IPS-20b (cell line): ENCODE measurements at regions not wholly inside any gene's neighbourhood (a gene's known extent, or its start where the extent isn't known, plus 50 kb on each side); places are given as distances from the start of the nearest gene placed in this dataset.

ENCODE experiments used
- H3K27ac ChIP-seq: one replicate; pipeline ENCODE4 v1.5.1; 2013; ENCODE audit warnings: low read length
- H3K27me3 ChIP-seq: 2 replicates; pipeline ENCODE4 v1.6.1; 2013; ENCODE audit warnings: mild to moderate bottlenecking, low read length, inconsistent platforms; ENCODE audit not compliant: insufficient read depth
- H3K36me3 ChIP-seq: 2 replicates; pipeline ENCODE4 v1.6.1; 2013; ENCODE audit warnings: low read depth, mild to moderate bottlenecking, inconsistent platforms, low read length, moderate library complexity; ENCODE audit not compliant: insufficient read depth
- H3K4me1 ChIP-seq: 2 replicates; pipeline ENCODE4 v1.6.1; 2013; ENCODE audit warnings: mild to moderate bottlenecking, control low read depth, inconsistent platforms, low read length, moderate library complexity; ENCODE audit not compliant: insufficient read depth
- H3K4me3 ChIP-seq: 2 replicates; pipeline ENCODE4 v1.5.1; 2013; ENCODE audit warnings: mild to moderate bottlenecking, low read length, inconsistent platforms
- H3K9ac ChIP-seq: 2 replicates; pipeline ENCODE4 v1.6.1; 2013; ENCODE audit warnings: low read depth, mild to moderate bottlenecking, inconsistent platforms, low read length, moderate library complexity
- H3K9me3 ChIP-seq: 2 replicates; pipeline ENCODE4 v1.6.1; 2013; ENCODE audit warnings: mild to moderate bottlenecking, low read depth, low read length, inconsistent platforms; ENCODE audit not compliant: insufficient read depth

GRCh38 chr6:26223228-26223627 is 136.0 kb downstream of the HFE start:
- Histone ChIP-seq H3K27ac (peak overlapping the region; percentile 98), H3K36me3 (no peaks in the 10 kb centered on the region), H3K9me3 (no peaks in the 10 kb centered on the region), H3K27me3 (no peaks in the 10 kb centered on the region), H3K9ac (peak overlapping the region; percentile 97), H3K4me3 (peak overlapping the region; percentile 83), H3K4me1 (peaks cover 18% of the 10 kb centered on the region; the same call in 1 of the 2 replicates)

GRCh38 chr6:26223650-26224546 is 136.7 kb downstream of the HFE start:
- H3K4me1 ChIP-seq, result peaks cover 18% of the 10 kb centered on the region; the same call in 1 of the 2 replicates
- H3K27me3 ChIP-seq, result no peaks in the 10 kb centered on the region
- H3K27ac ChIP-seq, result peak overlapping the region; percentile 98
- peak overlapping the region; percentile 97 for H3K9ac ChIP-seq
- H3K36me3 ChIP-seq, result no peaks in the 10 kb centered on the region
- H3K4me3 ChIP-seq, result peak overlapping the region; percentile 83
- H3K9me3 ChIP-seq, result no peaks in the 10 kb centered on the region

- Histone ChIP-seq H3K9ac (peak overlapping the region; percentile 97), H3K9me3 (no peaks in the 10 kb centered on the region), H3K36me3 (no peaks in the 10 kb centered on the region), H3K4me1 (peaks cover 18% of the 10 kb centered on the region; the same call in 1 of the 2 replicates), H3K27ac (peak overlapping the region; percentile 98), H3K4me3 (peak overlapping the region; percentile 83), H3K27me3 (no peaks in the 10 kb centered on the region)
Measured at GRCh38 chr6:26224547-26224912, 137.3 kb downstream of the HFE start.

GRCh38 chr6:26224940-26225847 is 138.0 kb downstream of the HFE start:
- peak overlapping the region; percentile 83 for H3K4me3 ChIP-seq
- peak overlapping the region; percentile 97 for H3K9ac ChIP-seq
- peak overlapping the region; percentile 98 for H3K27ac ChIP-seq
- H3K4me1 ChIP-seq, result peaks cover 13% of the 10 kb centered on the region; the same call in 1 of the 2 replicates
- H3K36me3 ChIP-seq, result no peaks in the 10 kb centered on the region
- H3K9me3 ChIP-seq, result no peaks in the 10 kb centered on the region
- no peaks in the 10 kb centered on the region for H3K27me3 ChIP-seq

GRCh38 chr6:26225848-26226578 is 138.8 kb downstream of the HFE start:
- no peaks in the 10 kb centered on the region for H3K27me3 ChIP-seq
- no peaks in the 10 kb centered on the region for H3K9me3 ChIP-seq
- peaks cover 9% of the 10 kb centered on the region; the same call in 1 of the 2 replicates for H3K4me1 ChIP-seq
- peak overlapping the region; percentile 83 for H3K4me3 ChIP-seq
- peak overlapping the region; percentile 77 for H3K27ac ChIP-seq
- peak overlapping the region; percentile 97 for H3K9ac ChIP-seq
- H3K36me3 ChIP-seq, result no peaks in the 10 kb centered on the region

- Histone ChIP-seq H3K4me3 (peak overlapping the region; percentile 83; the same call in 1 of the 2 replicates), H3K27ac (no peak overlapping the region), H3K9me3 (no peaks in the 10 kb centered on the region), H3K27me3 (no peaks in the 10 kb centered on the region), H3K36me3 (no peaks in the 10 kb centered on the region), H3K9ac (peak overlapping the region; percentile 75; the same call in 1 of the 2 replicates), H3K4me1 (peaks cover 9% of the 10 kb centered on the region; the same call in 1 of the 2 replicates)
Measured at GRCh38 chr6:26226579-26226967, 138.4 kb upstream of the BTN3A2 start.

GRCh38 chr6:26230351-26230750 is 134.6 kb upstream of the BTN3A2 start:
- H3K9me3 ChIP-seq, result no peaks in the 10 kb centered on the region
- peaks cover 5% of the 10 kb centered on the region; the same call in 1 of the 2 replicates for H3K4me1 ChIP-seq
- H3K4me3 ChIP-seq, result no peak overlapping the region
- no peak overlapping the region for H3K9ac ChIP-seq
- H3K36me3 ChIP-seq, result no peaks in the 10 kb centered on the region
- H3K27ac ChIP-seq, result no peak overlapping the region
- no peaks in the 10 kb centered on the region for H3K27me3 ChIP-seq

- H3K36me3 ChIP-seq, result no peaks in the 10 kb centered on the region
- no peak overlapping the region for H3K27ac ChIP-seq
- no peaks in the 10 kb centered on the region for H3K9me3 ChIP-seq
Measured at GRCh38 chr6:26231006-26231587, 133.9 kb upstream of the BTN3A2 start.

GRCh38 chr6:26232306-26232939 is 132.6 kb upstream of the BTN3A2 start:
- Histone ChIP-seq H3K27me3 (no peaks in the 10 kb centered on the region), H3K27ac (peak overlapping the region; percentile 75), H3K4me3 (peak overlapping the region; percentile 90; the same call in 1 of the 2 replicates), H3K9me3 (no peaks in the 10 kb centered on the region), H3K36me3 (no peaks in the 10 kb centered on the region), H3K4me1 (peaks cover 5% of the 10 kb centered on the region; the same call in 1 of the 2 replicates), H3K9ac (peak overlapping the region; percentile 79; the same call in 1 of the 2 replicates)

More at GRCh38 chr6:26231006-26231587, 133.9 kb upstream of the BTN3A2 start:
- no peak overlapping the region for H3K9ac ChIP-seq
- H3K4me3 ChIP-seq, result no peak overlapping the region
- no peaks in the 10 kb centered on the region for H3K27me3 ChIP-seq
- peaks cover 5% of the 10 kb centered on the region; the same call in 1 of the 2 replicates for H3K4me1 ChIP-seq

GRCh38 chr6:26232940-26233648 is 131.9 kb upstream of the BTN3A2 start:
- H3K9ac ChIP-seq, result peak overlapping the region; percentile 79; the same call in 1 of the 2 replicates

More at GRCh38 chr6:26232940-26233648, 131.9 kb upstream of the BTN3A2 start:
- H3K27ac ChIP-seq, result peak overlapping the region; percentile 75
- peak overlapping the region; percentile 90 for H3K4me3 ChIP-seq
- no peaks in the 10 kb centered on the region for H3K9me3 ChIP-seq
- H3K27me3 ChIP-seq, result no peaks in the 10 kb centered on the region
- H3K4me1 ChIP-seq, result peaks cover 5% of the 10 kb centered on the region; the same call in 1 of the 2 replicates
- no peaks in the 10 kb centered on the region for H3K36me3 ChIP-seq
